ENCODE measurements at regions not wholly inside any gene's neighbourhood (a gene's known extent, or its start where the extent isn't known, plus 50 kb on each side); places are given as distances from the start of the nearest gene placed in this dataset.
"Not testable (repeated sequence)": the region's sequence is repeated elsewhere in the genome, so short reads cannot be mapped to it uniquely, and the experiment has no call there.

GRCh38 chr7:132004529-132004928, 448.1 kb upstream of the PODXL start:
- TF ChIP-seq SUZ12 (IDR thresholded peaks at IDR 0.05; ENCODE audit: extremely low read depth, insufficient read depth, insufficient read length) (no peak), YY1 (IDR thresholded peaks at IDR 0.05; ENCODE audit: insufficient read depth, insufficient read length) (no peak), ZNF274 (IDR thresholded peaks at IDR 0.05; ENCODE audit: low read depth, low read length) (no peak)
- no peak overlapping the region for H3K4me3 ChIP-seq (ENCODE audit: insufficient read length, low read depth)
- H3K9ac ChIP-seq (ENCODE audit: insufficient read length, low read depth) = no peak overlapping the region
- H3K27me3 ChIP-seq (ENCODE audit: insufficient read depth, insufficient read length) = no peaks in the 10 kb centered on the region
- no peak for DNase-seq (ENCODE audit: low read depth, low spot score)
- no peaks in the 10 kb centered on the region for H3K36me3 ChIP-seq (ENCODE audit: insufficient read depth, insufficient read length, low read length)
- no peaks in the 10 kb centered on the region for H3K4me1 ChIP-seq (ENCODE audit: insufficient read depth, insufficient read length)
- H3K9me3 ChIP-seq (ENCODE audit: insufficient read depth, low read length) = no peaks in the 10 kb centered on the region; the same call in 1 of the 2 replicates

- Histone ChIP-seq H3K9ac (ENCODE audit: insufficient read length, low read depth) (no peak overlapping the region), H3K9me3 (ENCODE audit: insufficient read depth, low read length) (no peaks in the 10 kb centered on the region), H3K36me3 (ENCODE audit: insufficient read depth, insufficient read length, low read length) (no peaks in the 10 kb centered on the region), H3K27me3 (ENCODE audit: insufficient read depth, insufficient read length) (no peaks in the 10 kb centered on the region), H3K4me1 (ENCODE audit: insufficient read depth, insufficient read length) (no peaks in the 10 kb centered on the region), H3K4me3 (ENCODE audit: insufficient read length, low read depth) (no peak overlapping the region)
- TF ChIP-seq SUZ12 (IDR thresholded peaks at IDR 0.05; ENCODE audit: extremely low read depth, insufficient read depth, insufficient read length) (no peak), ZNF274 (IDR thresholded peaks at IDR 0.05; ENCODE audit: low read depth, low read length) (no peak), YY1 (IDR thresholded peaks at IDR 0.05; ENCODE audit: insufficient read depth, insufficient read length) (no peak)
- no peak for DNase-seq (ENCODE audit: low read depth, low spot score)
Observed at GRCh38 chr7:132002343-132002968, 446.0 kb upstream of the PODXL start.

- no peaks in the 10 kb centered on the region for H3K36me3 ChIP-seq (ENCODE audit: insufficient read depth, insufficient read length, low read length)
Observed at GRCh38 chr7:132001146-132001545, 444.7 kb upstream of the PODXL start.

GRCh38 chr7:131999193-131999592, 442.8 kb upstream of the PODXL start:
- no peak for TF ChIP-seq SUZ12 (IDR thresholded peaks at IDR 0.05; ENCODE audit: extremely low read depth, insufficient read depth, insufficient read length)
- TF ChIP-seq ZNF274 (IDR thresholded peaks at IDR 0.05; ENCODE audit: low read depth, low read length) = no peak
- no peak for TF ChIP-seq YY1 (IDR thresholded peaks at IDR 0.05; ENCODE audit: insufficient read depth, insufficient read length)
- no peak for DNase-seq (ENCODE audit: low read depth, low spot score)
- H3K4me1 ChIP-seq (ENCODE audit: insufficient read depth, insufficient read length) = no peaks in the 10 kb centered on the region
- H3K27me3 ChIP-seq (ENCODE audit: insufficient read depth, insufficient read length) = no peaks in the 10 kb centered on the region
- no peaks in the 10 kb centered on the region for H3K36me3 ChIP-seq (ENCODE audit: insufficient read depth, insufficient read length, low read length)
- H3K9ac ChIP-seq (ENCODE audit: insufficient read length, low read depth) = no peak overlapping the region
- no peaks in the 10 kb centered on the region for H3K9me3 ChIP-seq (ENCODE audit: insufficient read depth, low read length)
- no peak overlapping the region for H3K4me3 ChIP-seq (ENCODE audit: insufficient read length, low read depth)

More at GRCh38 chr7:132001146-132001545, 444.7 kb upstream of the PODXL start:
- Histone ChIP-seq H3K9me3 (ENCODE audit: insufficient read depth, low read length) (no peaks in the 10 kb centered on the region), H3K9ac (ENCODE audit: insufficient read length, low read depth) (no peak overlapping the region), H3K27me3 (ENCODE audit: insufficient read depth, insufficient read length) (no peaks in the 10 kb centered on the region), H3K4me1 (ENCODE audit: insufficient read depth, insufficient read length) (no peaks in the 10 kb centered on the region), H3K4me3 (ENCODE audit: insufficient read length, low read depth) (no peak overlapping the region)
- no peak for DNase-seq (ENCODE audit: low read depth, low spot score)
- no peak for TF ChIP-seq SUZ12 (IDR thresholded peaks at IDR 0.05; ENCODE audit: extremely low read depth, insufficient read depth, insufficient read length)
- TF ChIP-seq ZNF274 (IDR thresholded peaks at IDR 0.05; ENCODE audit: low read depth, low read length) = no peak
- no peak for TF ChIP-seq YY1 (IDR thresholded peaks at IDR 0.05; ENCODE audit: insufficient read depth, insufficient read length)

- Histone ChIP-seq H3K36me3 (ENCODE audit: insufficient read depth, insufficient read length, low read length) (no peaks in the 10 kb centered on the region), H3K9me3 (ENCODE audit: insufficient read depth, low read length) (no peaks in the 10 kb centered on the region), H3K4me3 (ENCODE audit: insufficient read length, low read depth) (no peak overlapping the region), H3K4me1 (ENCODE audit: insufficient read depth, insufficient read length) (no peaks in the 10 kb centered on the region), H3K9ac (ENCODE audit: insufficient read length, low read depth) (no peak overlapping the region), H3K27me3 (ENCODE audit: insufficient read depth, insufficient read length) (no peaks in the 10 kb centered on the region)
- no peak for TF ChIP-seq SUZ12 (IDR thresholded peaks at IDR 0.05; ENCODE audit: extremely low read depth, insufficient read depth, insufficient read length)
- TF ChIP-seq ZNF274 (IDR thresholded peaks at IDR 0.05; ENCODE audit: low read depth, low read length) = no peak
- no peak for TF ChIP-seq YY1 (IDR thresholded peaks at IDR 0.05; ENCODE audit: insufficient read depth, insufficient read length)
- DNase-seq (ENCODE audit: low read depth, low spot score) = no peak
Observed at GRCh38 chr7:131995324-131995723, 438.9 kb upstream of the PODXL start.

GRCh38 chr7:131981069-131981468, 424.6 kb upstream of the PODXL start:
- not testable (repeated sequence) for H3K9me3 ChIP-seq (ENCODE audit: insufficient read depth, low read length); H3K9ac ChIP-seq (ENCODE audit: insufficient read length, low read depth); H3K4me1 ChIP-seq (ENCODE audit: insufficient read depth, insufficient read length); H3K36me3 ChIP-seq (ENCODE audit: insufficient read depth, insufficient read length, low read length); DNase-seq (ENCODE audit: low read depth, low spot score); H3K4me3 ChIP-seq (ENCODE audit: insufficient read length, low read depth); H3K27me3 ChIP-seq (ENCODE audit: insufficient read depth, insufficient read length)

- DNase-seq (ENCODE audit: low read depth, low spot score) = not testable (repeated sequence)
Observed at GRCh38 chr7:131978118-131978517, 421.7 kb upstream of the PODXL start.

GRCh38 chr7:131976411-131976810, 420.0 kb upstream of the PODXL start:
- Histone ChIP-seq H3K4me3 (ENCODE audit: insufficient read length, low read depth) (no peak overlapping the region), H3K36me3 (ENCODE audit: insufficient read depth, insufficient read length, low read length) (no peaks in the 10 kb centered on the region)

More at GRCh38 chr7:131978118-131978517, 421.7 kb upstream of the PODXL start:
- H3K9ac ChIP-seq (ENCODE audit: insufficient read length, low read depth); H3K36me3 ChIP-seq (ENCODE audit: insufficient read depth, insufficient read length, low read length); H3K9me3 ChIP-seq (ENCODE audit: insufficient read depth, low read length); H3K4me1 ChIP-seq (ENCODE audit: insufficient read depth, insufficient read length); H3K27me3 ChIP-seq (ENCODE audit: insufficient read depth, insufficient read length); H3K4me3 ChIP-seq (ENCODE audit: insufficient read length, low read depth): not testable (repeated sequence)

More at GRCh38 chr7:131976411-131976810, 420.0 kb upstream of the PODXL start:
- H3K27me3 ChIP-seq (ENCODE audit: insufficient read depth, insufficient read length) = no peaks in the 10 kb centered on the region
- no peak for TF ChIP-seq SUZ12 (IDR thresholded peaks at IDR 0.05; ENCODE audit: extremely low read depth, insufficient read depth, insufficient read length)
- no peak for TF ChIP-seq YY1 (IDR thresholded peaks at IDR 0.05; ENCODE audit: insufficient read depth, insufficient read length)
- TF ChIP-seq ZNF274 (IDR thresholded peaks at IDR 0.05; ENCODE audit: low read depth, low read length) = no peak
- no peak overlapping the region for H3K9ac ChIP-seq (ENCODE audit: insufficient read length, low read depth)
- no peak for DNase-seq (ENCODE audit: low read depth, low spot score)
- H3K4me1 ChIP-seq (ENCODE audit: insufficient read depth, insufficient read length) = no peaks in the 10 kb centered on the region
- H3K9me3 ChIP-seq (ENCODE audit: insufficient read depth, low read length) = no peaks in the 10 kb centered on the region

Measured in NT2/D1 (cell line).